ENCODE measurements at regions not wholly inside any gene's neighbourhood (a gene's known extent, or its start where the extent isn't known, plus 50 kb on each side); places are given as distances from the start of the nearest gene placed in this dataset.
A peak's percentile ranks its signal among the peaks of the same experiment; 100 is the strongest.

DNA sequence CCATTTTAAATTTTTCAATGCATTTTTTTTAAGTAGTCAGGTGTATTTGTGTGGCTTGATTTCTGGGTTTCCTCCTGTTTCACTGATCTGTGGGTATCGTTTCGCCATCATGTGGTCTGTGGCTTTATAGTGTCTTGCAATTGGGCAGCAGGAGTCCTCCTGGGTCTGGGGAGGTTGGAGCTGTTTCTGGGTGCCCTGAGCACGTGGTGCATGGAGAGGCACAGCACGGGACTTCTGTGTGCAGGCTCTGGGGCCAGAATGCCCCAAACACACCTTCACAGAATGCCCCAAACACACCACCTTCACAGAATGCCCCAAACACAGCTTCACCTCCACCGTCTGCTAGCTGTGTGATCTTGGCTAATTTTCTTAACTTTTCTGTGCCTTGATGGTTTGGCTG, 82.6 kb upstream of the COL5A1 start:
- no peak overlapping the region for H3K4me3 Mint-ChIP-seq
- H3K27me3 Mint-ChIP-seq, result peaks cover 15 to 57% of the 10 kb centered on the region in 2 donors
- peak overlapping the region in 1 of 2 donors; percentile 76 for H3K27ac Mint-ChIP-seq
- H3K9me3 Mint-ChIP-seq, result peaks cover 0 to 2% of the 10 kb centered on the region in 2 donors
- peaks cover 0 to 5% of the 10 kb centered on the region in 2 donors for H3K4me1 Mint-ChIP-seq (ENCODE audit: low read depth in 2 of 2)
- no peak for ATAC-seq (replicated peaks)
- DNase-seq, result no peak
- no peaks in the 10 kb centered on the region for H3K36me3 Mint-ChIP-seq (ENCODE audit: insufficient read depth)

DNA sequence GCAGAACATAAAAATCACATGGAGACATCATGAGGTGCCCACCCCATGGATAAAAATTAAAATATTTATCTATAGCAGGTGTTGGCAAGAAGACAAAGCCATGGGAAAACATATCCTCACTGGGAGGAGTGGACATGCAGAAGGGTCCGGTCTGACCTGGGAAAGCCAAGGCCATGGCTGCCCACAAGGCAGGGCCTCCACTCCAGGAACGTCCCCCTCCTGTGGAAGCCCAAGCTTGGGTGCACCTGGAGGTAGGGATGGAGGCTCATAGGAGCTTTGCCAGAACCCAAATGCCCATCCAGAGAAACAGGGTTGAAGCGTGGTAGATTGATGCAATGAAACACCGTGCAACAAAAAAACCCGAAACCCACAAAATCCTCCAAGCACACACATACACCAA, 81.4 kb upstream of the COL5A1 start:
- Mint-ChIP-seq H3K27me3 (peaks cover 12 to 50% of the 10 kb centered on the region in 2 donors), H3K27ac (no peak overlapping the region), H3K9me3 (peaks cover 0 to 2% of the 10 kb centered on the region in 2 donors), H3K36me3 (ENCODE audit: insufficient read depth) (no peaks in the 10 kb centered on the region), H3K4me3 (no peak overlapping the region), H3K4me1 (ENCODE audit: low read depth in 2 of 2) (peaks cover 0 to 5% of the 10 kb centered on the region in 2 donors)
- no peak for ATAC-seq (replicated peaks)
- DNase-seq, result no peak

DNA sequence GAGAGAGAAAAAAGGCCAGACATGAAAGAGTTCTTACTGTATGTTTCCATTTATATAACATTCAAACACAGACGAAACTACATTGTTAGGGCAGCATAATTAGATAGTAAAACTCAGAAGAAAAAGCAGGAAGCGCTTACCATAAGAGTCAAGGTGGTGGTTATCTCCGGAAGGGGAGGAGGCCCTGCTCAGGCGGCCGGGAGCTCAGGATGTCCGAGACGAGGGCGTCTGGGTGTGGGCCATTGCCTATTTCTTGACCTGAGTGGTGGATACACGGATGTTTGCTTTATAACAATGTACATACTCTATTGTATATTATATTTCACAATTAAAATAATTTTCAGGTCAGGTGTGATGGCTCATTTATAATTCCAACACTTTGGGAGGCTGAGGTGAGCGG, 80.9 kb upstream of the COL5A1 start:
- H3K27me3 Mint-ChIP-seq, result peaks cover 12 to 47% of the 10 kb centered on the region in 2 donors
- H3K9me3 Mint-ChIP-seq, result peaks cover 0 to 2% of the 10 kb centered on the region in 2 donors
- DNase-seq (no peak), ATAC-seq (replicated peaks) (no peak)
- no peak overlapping the region for H3K27ac Mint-ChIP-seq
- H3K4me1 Mint-ChIP-seq (ENCODE audit: low read depth in 2 of 2), result peaks cover 0 to 5% of the 10 kb centered on the region in 2 donors
- H3K4me3 Mint-ChIP-seq, result no peak overlapping the region
- no peaks in the 10 kb centered on the region for H3K36me3 Mint-ChIP-seq (ENCODE audit: insufficient read depth)

DNA sequence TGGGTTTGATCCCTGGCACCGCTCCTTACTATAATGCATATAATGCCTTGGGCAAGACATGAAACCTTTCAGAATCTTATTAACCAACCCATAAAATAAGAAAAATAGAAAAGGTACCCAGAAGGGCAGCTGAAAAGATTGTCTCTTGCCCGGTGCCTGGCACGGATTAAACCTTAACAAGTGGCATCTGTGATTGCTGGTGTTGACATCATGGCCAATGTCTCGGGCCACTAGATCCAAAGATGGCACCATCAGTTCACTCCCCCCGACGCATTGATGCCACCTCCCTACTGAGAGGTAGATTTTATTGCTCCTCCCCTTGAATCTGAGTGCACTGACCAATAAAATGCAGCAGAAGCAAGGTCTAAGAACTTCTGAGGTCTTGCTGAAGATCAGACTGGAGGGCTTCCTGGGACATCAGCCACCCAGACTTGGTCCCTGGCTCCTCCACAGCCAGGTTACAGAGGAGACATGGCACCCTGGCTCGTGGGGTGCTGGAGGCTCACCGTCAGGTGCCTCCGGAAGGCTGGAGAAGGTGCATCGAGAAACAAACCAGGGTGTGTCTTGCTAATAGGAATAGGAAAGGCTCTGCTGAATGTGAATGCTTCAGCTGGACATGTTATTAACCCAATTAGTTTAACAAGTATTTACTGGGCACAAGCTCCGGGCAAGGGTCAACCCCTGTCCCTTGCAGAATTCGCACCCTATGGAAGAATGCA, 80.0 kb upstream of the COL5A1 start:
- ATAC-seq (replicated peaks), result no peak
- H3K27me3 Mint-ChIP-seq, result peaks cover 12 to 44% of the 10 kb centered on the region in 2 donors
- H3K4me1 Mint-ChIP-seq (ENCODE audit: low read depth in 2 of 2), result peaks cover 0 to 5% of the 10 kb centered on the region in 2 donors
- peaks cover 0 to 2% of the 10 kb centered on the region in 2 donors for H3K9me3 Mint-ChIP-seq
- H3K27ac Mint-ChIP-seq, result no peak overlapping the region
- H3K4me3 Mint-ChIP-seq, result no peak overlapping the region
- no peaks in the 10 kb centered on the region for H3K36me3 Mint-ChIP-seq (ENCODE audit: insufficient read depth)
- DNase-seq, result no peak

DNA sequence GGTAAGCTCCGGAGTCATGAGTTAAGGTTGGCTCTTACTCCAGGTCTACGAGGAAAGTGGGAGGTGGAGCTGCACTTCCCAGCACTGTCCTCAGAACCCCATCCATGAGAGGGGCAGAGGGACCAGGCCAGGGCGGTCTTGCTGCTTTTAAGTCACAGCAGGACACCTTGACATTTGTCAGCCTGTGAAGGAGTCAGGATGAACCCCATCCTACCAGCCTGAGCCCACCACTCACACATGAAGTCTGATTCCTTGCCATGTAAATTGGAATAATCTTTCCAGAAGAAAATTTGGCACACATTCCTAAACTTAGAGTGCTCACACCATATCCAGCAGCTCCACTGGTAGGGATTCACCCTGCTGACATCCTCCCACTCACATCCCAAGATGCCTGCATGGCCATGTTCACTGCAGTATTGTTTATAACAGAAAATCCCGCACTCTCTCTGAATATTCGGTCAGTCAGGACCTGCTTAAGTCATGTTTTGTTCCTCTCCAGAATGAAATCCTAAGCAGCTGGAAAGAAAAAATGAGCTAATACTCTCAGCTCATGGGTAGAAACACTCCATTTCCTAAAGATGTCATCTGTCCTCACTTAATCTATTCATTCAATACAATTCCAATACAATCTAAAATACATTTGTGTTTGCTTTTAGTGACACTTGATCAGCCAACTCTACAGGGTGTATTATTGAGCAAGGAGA, 79.3 kb upstream of the COL5A1 start:
- peaks cover 6 to 37% of the 10 kb centered on the region in 2 donors for H3K27me3 Mint-ChIP-seq
- H3K4me1 Mint-ChIP-seq (ENCODE audit: low read depth in 2 of 2), result peaks cover 0 to 5% of the 10 kb centered on the region in 2 donors
- ATAC-seq (replicated peaks), result no peak
- no peak for DNase-seq
- no peak overlapping the region for H3K4me3 Mint-ChIP-seq
- H3K27ac Mint-ChIP-seq, result no peak overlapping the region
- no peaks in the 10 kb centered on the region for H3K36me3 Mint-ChIP-seq (ENCODE audit: insufficient read depth)
- peaks cover 0 to 2% of the 10 kb centered on the region in 2 donors for H3K9me3 Mint-ChIP-seq

DNA sequence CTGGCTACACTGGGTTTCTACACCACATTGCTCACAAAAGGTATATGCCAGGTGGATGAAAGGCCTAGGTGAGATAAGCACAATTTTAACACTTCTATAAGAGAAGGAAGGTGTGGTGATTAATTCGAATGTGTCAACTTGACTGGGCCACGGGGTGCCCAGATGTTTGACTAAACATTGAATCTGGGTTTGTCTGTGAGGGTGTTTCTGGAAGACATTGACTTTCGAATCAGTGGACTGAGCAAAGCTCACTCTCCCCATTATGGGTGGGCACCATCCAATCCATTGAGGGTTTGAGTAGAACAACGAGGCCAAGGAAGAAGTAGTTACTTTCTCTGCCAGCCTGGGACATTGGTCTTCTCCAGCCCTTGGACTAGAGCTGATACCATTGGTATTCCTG, 78.2 kb upstream of the COL5A1 start:
- no peaks in the 10 kb centered on the region for H3K36me3 Mint-ChIP-seq (ENCODE audit: insufficient read depth)
- H3K4me3 Mint-ChIP-seq, result no peak overlapping the region
- DNase-seq, result no peak
- H3K27me3 Mint-ChIP-seq, result peaks cover 5 to 31% of the 10 kb centered on the region in 2 donors
- H3K27ac Mint-ChIP-seq, result no peak overlapping the region
- H3K4me1 Mint-ChIP-seq (ENCODE audit: low read depth in 2 of 2), result peaks cover 0 to 5% of the 10 kb centered on the region in 2 donors
- no peak for ATAC-seq (replicated peaks)
- H3K9me3 Mint-ChIP-seq, result peaks cover 0 to 2% of the 10 kb centered on the region in 2 donors

DNA sequence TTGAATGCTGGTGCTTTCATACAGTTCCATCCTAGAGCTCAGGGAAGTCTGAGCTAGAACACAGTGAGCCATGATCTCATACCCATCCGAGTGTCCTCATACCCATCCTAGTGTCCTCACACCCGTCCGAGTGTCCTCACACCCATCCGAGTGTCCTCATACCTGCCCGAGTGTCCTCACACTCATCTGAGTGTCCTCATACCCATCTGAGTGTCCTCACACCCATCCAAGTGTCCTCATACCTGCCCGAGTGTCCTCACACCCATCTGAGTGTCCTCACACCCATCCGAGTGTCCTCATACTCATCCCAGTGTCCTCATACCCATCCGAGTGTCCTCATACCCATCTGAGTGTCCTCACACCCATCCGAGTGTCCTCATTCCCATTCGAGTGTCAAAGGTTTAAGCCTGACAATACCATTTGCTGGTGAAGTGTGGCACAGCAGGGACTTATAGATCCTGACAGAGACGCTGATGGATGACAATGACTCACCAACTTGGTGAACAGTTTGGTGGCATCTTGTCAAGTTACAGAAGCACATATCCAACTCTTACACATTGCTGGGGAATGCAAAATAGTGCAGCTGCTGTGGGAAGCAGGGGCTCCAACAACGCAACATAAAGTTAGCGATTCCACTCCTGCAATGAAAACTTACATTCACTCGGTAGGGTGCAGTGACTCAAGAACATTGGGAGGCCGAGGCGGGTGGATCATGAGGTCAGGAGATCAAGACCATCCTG, 77.0 kb upstream of the COL5A1 start:
- no peak overlapping the region for H3K4me3 Mint-ChIP-seq
- no peak overlapping the region for H3K27ac Mint-ChIP-seq
- H3K27me3 Mint-ChIP-seq, result peaks cover 0 to 19% of the 10 kb centered on the region in 2 donors
- no peak for ATAC-seq (replicated peaks)
- peaks cover 0 to 2% of the 10 kb centered on the region in 2 donors for H3K9me3 Mint-ChIP-seq
- no peaks in the 10 kb centered on the region for H3K36me3 Mint-ChIP-seq (ENCODE audit: insufficient read depth)
- no peak for DNase-seq
- peaks cover 0 to 4% of the 10 kb centered on the region in 2 donors for H3K4me1 Mint-ChIP-seq (ENCODE audit: low read depth in 2 of 2)

DNA sequence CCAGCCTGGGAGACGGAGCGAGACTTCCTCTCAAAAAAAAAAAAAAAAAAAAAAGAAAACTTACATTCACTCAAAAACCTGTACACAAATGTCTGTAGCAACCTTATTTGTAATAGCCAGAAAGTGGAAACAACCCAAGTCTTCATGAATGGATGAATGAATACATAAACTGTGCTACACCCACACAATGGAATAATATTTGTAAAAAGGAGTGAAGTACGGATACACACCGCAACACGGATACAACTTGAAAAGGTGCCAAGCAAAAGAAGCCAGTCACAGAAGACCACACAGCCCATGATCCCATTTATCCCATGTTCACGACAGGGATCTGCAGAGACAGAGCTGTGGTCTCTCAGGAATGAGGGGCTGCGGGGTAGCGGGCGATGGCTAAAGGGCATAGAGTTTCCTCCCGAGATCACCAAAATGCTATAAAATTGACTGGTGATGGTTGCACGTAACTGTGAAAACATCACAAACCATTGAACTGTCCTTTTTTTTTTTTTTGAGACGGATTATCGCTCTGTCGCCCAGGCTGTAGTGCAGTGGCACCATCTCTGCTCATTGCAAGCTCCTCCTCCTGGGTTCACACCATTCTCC, 76.2 kb upstream of the COL5A1 start:
- H3K9me3 Mint-ChIP-seq, result peaks cover 0 to 2% of the 10 kb centered on the region in 2 donors
- DNase-seq (no peak), ATAC-seq (replicated peaks) (no peak)
- H3K27ac Mint-ChIP-seq, result no peak overlapping the region
- no peak overlapping the region for H3K4me3 Mint-ChIP-seq
- peaks cover 0 to 16% of the 10 kb centered on the region in 2 donors for H3K27me3 Mint-ChIP-seq
- H3K36me3 Mint-ChIP-seq (ENCODE audit: insufficient read depth), result no peaks in the 10 kb centered on the region
- peaks cover 0 to 1% of the 10 kb centered on the region in 2 donors for H3K4me1 Mint-ChIP-seq (ENCODE audit: low read depth in 2 of 2)

DNA sequence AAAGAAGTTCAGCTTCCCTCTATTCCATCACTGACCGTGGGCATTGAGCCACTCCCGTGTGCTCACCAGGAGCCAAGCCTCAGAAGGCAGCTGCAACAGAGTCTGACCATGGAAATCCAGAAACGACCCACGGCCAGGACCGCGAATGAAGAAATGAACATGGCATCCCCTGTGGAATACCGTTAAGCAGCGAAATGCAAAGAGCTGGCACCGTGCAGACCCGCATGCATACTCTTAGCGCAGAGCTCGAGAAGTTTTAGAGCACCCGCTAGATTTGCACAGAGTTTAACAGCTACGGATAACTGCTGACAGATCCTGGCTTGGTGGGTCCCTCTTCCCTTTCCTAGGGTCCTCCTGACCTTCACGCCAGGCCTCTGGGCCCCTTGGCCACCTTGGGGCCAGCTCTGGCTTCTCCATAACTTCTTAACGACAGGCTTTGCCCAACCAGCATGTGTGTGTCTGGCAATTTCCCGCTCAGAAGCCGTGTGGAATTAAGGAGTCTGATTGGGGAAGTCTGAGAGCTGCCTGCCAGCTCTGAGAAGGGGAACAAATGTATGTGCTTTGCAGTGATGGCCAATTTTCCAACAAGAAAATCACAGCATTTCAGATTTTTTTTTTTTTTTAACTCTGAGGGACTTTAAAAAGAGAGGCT, 75.3 kb upstream of the COL5A1 start:
- Mint-ChIP-seq H3K27me3 (peaks cover 0 to 16% of the 10 kb centered on the region in 2 donors), H3K27ac (no peak overlapping the region), H3K9me3 (peaks cover 0 to 2% of the 10 kb centered on the region in 2 donors), H3K4me3 (no peak overlapping the region), H3K4me1 (ENCODE audit: low read depth in 2 of 2) (no peaks in the 10 kb centered on the region), H3K36me3 (ENCODE audit: insufficient read depth) (no peaks in the 10 kb centered on the region)
- DNase-seq (no peak), ATAC-seq (replicated peaks) (no peak)

DNA sequence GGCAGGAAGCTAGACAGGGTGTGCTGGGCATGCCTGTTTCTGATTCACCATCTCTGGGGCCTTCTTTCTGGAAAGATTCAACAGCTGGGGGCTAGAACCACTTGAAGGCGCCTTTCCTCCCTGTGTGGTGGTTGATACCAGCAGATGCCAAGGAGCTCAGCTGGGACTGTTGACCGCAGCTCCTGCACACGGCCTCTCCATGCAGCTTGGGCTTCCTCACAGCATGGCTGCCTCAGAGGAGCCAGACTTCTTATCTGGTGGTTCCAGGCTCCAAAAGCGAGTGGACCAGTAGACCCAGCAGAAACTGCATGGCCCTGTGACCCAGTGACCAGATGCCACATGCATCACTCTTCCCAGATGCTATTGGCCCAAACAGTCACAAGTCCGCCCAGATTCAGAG, 74.7 kb upstream of the COL5A1 start:
- H3K36me3 Mint-ChIP-seq (ENCODE audit: insufficient read depth), result no peaks in the 10 kb centered on the region
- ATAC-seq (replicated peaks) (no peak), DNase-seq (no peak)
- H3K27ac Mint-ChIP-seq, result no peak overlapping the region
- H3K4me1 Mint-ChIP-seq (ENCODE audit: low read depth in 2 of 2), result no peaks in the 10 kb centered on the region
- no peak overlapping the region for H3K4me3 Mint-ChIP-seq
- H3K27me3 Mint-ChIP-seq, result peaks cover 0 to 12% of the 10 kb centered on the region in 2 donors
- H3K9me3 Mint-ChIP-seq, result peaks cover 0 to 2% of the 10 kb centered on the region in 2 donors

DNA sequence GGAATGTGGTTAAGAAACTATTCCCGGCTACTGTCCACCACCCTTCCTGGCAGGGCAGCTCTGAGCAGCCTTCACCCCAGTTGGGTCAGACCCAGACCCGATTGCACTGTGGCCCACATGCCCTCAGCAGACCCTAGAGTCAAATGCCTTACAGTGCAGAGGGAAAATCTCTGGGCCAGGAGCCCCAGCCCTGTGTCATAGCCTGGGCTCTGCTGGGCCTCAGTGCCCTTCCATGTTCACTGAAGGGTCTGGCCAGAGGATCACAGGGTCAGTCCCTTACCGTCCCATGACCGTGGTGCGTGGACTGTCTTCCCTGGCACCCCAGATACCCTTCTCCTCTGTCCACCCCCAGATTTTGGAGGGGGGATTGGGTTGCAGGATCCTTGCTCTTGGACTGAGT, 73.5 kb upstream of the COL5A1 start:
- H3K27me3 Mint-ChIP-seq, result peaks cover 0 to under 1% of the 10 kb centered on the region in 2 donors
- no peaks in the 10 kb centered on the region for H3K4me1 Mint-ChIP-seq (ENCODE audit: low read depth in 2 of 2)
- H3K4me3 Mint-ChIP-seq, result no peak overlapping the region
- no peak for ATAC-seq (replicated peaks)
- no peak overlapping the region for H3K27ac Mint-ChIP-seq
- DNase-seq, result no peak
- no peaks in the 10 kb centered on the region for H3K36me3 Mint-ChIP-seq (ENCODE audit: insufficient read depth)
- H3K9me3 Mint-ChIP-seq, result no peaks in the 10 kb centered on the region

DNA sequence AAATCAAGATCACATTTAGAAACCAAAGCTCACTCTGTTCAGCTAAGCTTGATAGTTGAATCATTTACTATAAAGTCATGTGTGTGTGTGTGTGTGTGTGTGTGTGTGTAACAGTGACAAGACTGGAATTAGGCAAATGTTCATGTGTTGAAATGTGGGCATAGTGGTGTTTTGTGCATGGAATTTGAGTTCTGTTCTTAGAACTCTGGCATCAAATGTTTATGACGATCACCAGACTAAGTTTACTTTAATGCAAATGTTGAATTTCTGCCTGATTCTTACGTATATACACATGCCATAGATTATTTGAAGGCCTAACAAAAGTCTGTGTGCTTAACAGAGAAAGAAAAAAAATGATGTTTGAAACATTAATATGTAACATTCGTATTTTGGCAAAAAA, 72.8 kb upstream of the COL5A1 start:
- Mint-ChIP-seq H3K27ac (no peak overlapping the region), H3K27me3 (no peaks in the 10 kb centered on the region), H3K4me1 (ENCODE audit: low read depth in 2 of 2) (no peaks in the 10 kb centered on the region), H3K4me3 (no peak overlapping the region), H3K9me3 (no peaks in the 10 kb centered on the region), H3K36me3 (ENCODE audit: insufficient read depth) (no peaks in the 10 kb centered on the region)
- DNase-seq (no peak), ATAC-seq (replicated peaks) (no peak)

DNA sequence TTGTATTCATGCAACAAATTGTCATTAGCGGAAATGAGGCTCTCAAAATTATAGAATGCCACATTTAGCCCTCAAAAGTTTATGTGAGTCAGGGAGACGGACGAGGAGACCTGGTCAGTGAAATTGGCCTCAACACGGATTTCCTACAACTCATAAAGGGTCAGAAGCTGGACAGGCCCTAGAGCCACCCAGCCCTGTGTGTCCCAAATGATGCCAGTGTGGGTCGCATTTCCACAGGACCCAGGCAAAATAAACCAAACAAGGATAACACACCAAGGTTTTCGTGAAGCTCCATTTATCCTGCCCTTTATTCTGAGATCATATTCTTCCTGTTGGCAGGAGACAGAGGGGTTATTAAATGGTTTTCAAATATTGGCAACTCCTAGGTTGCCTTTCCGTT, 72.0 kb upstream of the COL5A1 start:
- Mint-ChIP-seq H3K4me1 (ENCODE audit: low read depth in 2 of 2) (no peaks in the 10 kb centered on the region), H3K36me3 (ENCODE audit: insufficient read depth) (no peaks in the 10 kb centered on the region), H3K4me3 (no peak overlapping the region), H3K9me3 (no peaks in the 10 kb centered on the region), H3K27ac (no peak overlapping the region), H3K27me3 (no peaks in the 10 kb centered on the region)
- DNase-seq, result no peak
- ATAC-seq (replicated peaks), result no peak

Data from effector memory CD8-positive, alpha-beta T cell (primary cell).